ENCODE measurements at regions not wholly inside any gene's neighbourhood (a gene's known extent, or its start where the extent isn't known, plus 50 kb on each side); places are given as distances from the start of the nearest gene placed in this dataset.

GRCh38 chr22:48309836-48310235 is 1517.8 kb downstream of the BRD1 start:
- TF ChIP-seq EZH2phosphoT487 (IDR thresholded peaks at IDR 0.05; ENCODE audit: borderline replicate concordance, low read length), result no peak
- TF ChIP-seq, protein P1, sequence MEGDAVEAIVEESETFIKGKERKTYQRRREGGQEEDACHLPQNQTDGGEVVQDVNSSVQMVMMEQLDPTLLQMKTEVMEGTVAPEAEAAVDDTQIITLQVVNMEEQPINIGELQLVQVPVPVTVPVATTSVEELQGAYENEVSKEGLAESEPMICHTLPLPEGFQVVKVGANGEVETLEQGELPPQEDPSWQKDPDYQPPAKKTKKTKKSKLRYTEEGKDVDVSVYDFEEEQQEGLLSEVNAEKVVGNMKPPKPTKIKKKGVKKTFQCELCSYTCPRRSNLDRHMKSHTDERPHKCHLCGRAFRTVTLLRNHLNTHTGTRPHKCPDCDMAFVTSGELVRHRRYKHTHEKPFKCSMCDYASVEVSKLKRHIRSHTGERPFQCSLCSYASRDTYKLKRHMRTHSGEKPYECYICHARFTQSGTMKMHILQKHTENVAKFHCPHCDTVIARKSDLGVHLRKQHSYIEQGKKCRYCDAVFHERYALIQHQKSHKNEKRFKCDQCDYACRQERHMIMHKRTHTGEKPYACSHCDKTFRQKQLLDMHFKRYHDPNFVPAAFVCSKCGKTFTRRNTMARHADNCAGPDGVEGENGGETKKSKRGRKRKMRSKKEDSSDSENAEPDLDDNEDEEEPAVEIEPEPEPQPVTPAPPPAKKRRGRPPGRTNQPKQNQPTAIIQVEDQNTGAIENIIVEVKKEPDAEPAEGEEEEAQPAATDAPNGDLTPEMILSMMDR (conservative IDR thresholded peaks at IDR 0.05; ENCODE audit: low read depth, low read length), result no peak

Measured in PC-3 (cell line).